Calu3 (cell line): ENCODE measurements at regions not wholly inside any gene's neighbourhood (a gene's known extent, or its start where the extent isn't known, plus 50 kb on each side); places are given as distances from the start of the nearest gene placed in this dataset.

Experiments
- BruUV-seq: library from RNA; stranded (reverse); fragments of 400-500 nt; replicated peaks from 2 replicates; lab custom pipeline; 2021; lab: Mats Ljungman, UMichigan
- CTCF ChIA-PET: fragments of 300-600 bp; sonication (Branson Sonifier 250); formaldehyde crosslinking; loops from one replicate; lab custom pipeline; 2022; ENCODE audit warnings: antibody characterized with exemption; lab: Charles Lee
- DNase-seq: peaks from one replicate; pipeline ENCODE4 v3.0.0; 2022
- H3K27ac Mint-ChIP-seq: one replicate; pipeline ENCODE4 v1.8.0; 2022; ENCODE audit warnings: mixed read lengths; ENCODE audit not compliant: unreplicated experiment
- H3K27me3 Mint-ChIP-seq: one replicate; pipeline ENCODE4 v1.8.0; 2022; ENCODE audit warnings: mixed read lengths; ENCODE audit not compliant: unreplicated experiment
- H3K36me3 Mint-ChIP-seq: one replicate; pipeline ENCODE4 v1.8.0; 2022; ENCODE audit warnings: mild to moderate bottlenecking, moderate library complexity, mixed read lengths; ENCODE audit not compliant: insufficient read depth, unreplicated experiment
- H3K4me1 Mint-ChIP-seq: one replicate; pipeline ENCODE4 v1.8.0; 2022; ENCODE audit warnings: mild to moderate bottlenecking, low read depth, mixed read lengths; ENCODE audit not compliant: unreplicated experiment
- H3K4me3 Mint-ChIP-seq: one replicate; pipeline ENCODE4 v1.8.0; 2022; ENCODE audit warnings: mild to moderate bottlenecking, low read depth, moderate library complexity, mixed read lengths; ENCODE audit not compliant: unreplicated experiment
- H3K9me3 Mint-ChIP-seq: one replicate; pipeline ENCODE4 v1.8.0; 2022; ENCODE audit warnings: low read depth, mixed read lengths; ENCODE audit not compliant: unreplicated experiment
- CTCF ChIP-seq: fragments of 200-600 bp; IDR thresholded peaks from one replicate; pipeline ENCODE4 v1.8.0; 2022; ENCODE audit warnings: antibody characterized with exemption; ENCODE audit not compliant: unreplicated experiment
- intact Hi-C: fragments of 100-400 bp; cut with micrococcal nuclease; formaldehyde crosslinking; loops from one replicate; pipeline ENCODE4 v1.10.0; 2022; ENCODE audit not compliant: unreplicated experiment

DNA sequence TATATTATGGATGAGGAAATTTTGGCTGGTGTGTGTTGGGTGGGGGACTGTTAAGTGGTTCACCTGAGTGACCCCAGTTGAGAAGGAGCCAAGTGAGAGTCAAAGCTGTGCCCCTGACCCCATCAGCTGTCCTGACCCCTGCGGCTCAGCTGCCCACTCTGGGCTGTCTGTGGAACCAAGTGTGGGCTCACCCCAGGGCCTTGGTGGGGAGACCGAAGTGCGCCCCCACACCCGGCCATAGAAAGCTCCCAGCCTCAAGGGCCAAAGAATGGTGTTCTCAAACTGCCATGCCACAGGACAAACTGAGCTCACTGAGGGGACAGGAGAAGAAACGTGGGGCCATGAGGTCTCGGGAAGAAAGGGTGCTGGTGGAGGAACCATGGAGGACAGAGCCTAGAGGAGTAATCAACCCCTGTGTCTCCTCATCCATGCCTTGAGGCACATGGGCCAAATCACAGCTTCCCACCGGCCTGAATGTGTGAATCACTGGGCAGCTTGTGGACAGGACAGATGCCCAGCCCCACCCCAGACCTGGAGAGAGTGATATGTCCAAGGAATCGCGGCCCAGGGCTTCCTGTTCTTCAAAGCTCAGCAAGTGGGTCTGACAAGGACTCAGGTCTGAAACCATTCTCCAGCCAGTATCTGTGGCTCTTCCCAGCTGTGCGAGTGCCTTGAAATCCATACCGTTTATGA, 86.2 kb upstream of the CACUL1 start:
- DNase-seq = no peak
- Mint-ChIP-seq H3K4me1 (peaks cover 22% of the 10 kb centered on the region), H3K36me3 (no peaks in the 10 kb centered on the region), H3K27me3 (no peaks in the 10 kb centered on the region), H3K9me3 (peaks cover 4% of the 10 kb centered on the region), H3K4me3 (no peak overlapping the region), H3K27ac (no peak overlapping the region)
- CTCF ChIA-PET = no interaction called here
- no TSS peak for BruUV-seq
- TF ChIP-seq CTCF = no peak
- intact Hi-C loops = no loop called here

DNA sequence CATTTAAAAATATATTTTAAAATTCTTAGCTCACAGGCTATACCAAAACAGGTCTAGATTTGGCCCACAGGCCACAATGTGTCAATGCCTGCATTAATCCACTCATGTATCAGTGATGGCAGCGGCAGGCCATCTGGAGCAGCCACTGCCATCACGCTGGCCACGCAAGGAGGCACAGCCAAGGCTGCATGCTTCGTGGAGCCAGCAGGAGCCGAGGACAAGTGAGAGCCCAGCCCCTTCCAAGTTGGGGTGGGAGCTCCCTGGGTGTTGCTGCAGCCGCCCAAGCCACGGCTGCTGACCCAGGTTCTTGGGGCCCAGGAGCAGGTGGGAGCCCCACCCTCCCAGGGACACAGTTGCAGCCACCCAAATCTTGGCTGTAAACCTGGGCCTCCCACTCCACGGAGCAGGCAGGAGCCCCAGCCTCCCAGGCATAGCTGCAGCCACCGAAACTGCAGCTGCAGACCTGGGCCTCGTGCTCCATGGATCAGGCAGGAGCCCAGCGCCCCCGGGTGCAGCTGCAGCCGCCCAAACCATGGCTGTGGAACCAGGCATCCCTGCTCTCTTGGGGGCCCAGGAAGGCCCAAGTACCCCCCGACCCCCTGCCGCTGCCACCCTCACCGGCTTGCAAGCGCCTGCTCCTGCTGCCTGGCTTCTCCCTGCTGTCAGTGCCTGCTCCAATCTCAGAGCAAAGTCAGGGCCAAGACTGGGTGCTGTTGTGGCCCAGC, 87.3 kb upstream of the CACUL1 start:
- DNase-seq = no peak
- no TSS peak for BruUV-seq
- H3K27ac Mint-ChIP-seq = no peak overlapping the region
- intact Hi-C loops = no loop called here
- no peak for TF ChIP-seq CTCF
- H3K4me3 Mint-ChIP-seq = no peak overlapping the region
- H3K36me3 Mint-ChIP-seq = no peaks in the 10 kb centered on the region
- H3K27me3 Mint-ChIP-seq = no peaks in the 10 kb centered on the region
- CTCF ChIA-PET = no interaction called here
- H3K4me1 Mint-ChIP-seq = peaks cover 22% of the 10 kb centered on the region
- H3K9me3 Mint-ChIP-seq = peaks cover 4% of the 10 kb centered on the region

- Mint-ChIP-seq H3K36me3 (no peaks in the 10 kb centered on the region), H3K9me3 (peaks cover 4% of the 10 kb centered on the region), H3K27me3 (no peaks in the 10 kb centered on the region), H3K27ac (no peak overlapping the region), H3K4me3 (no peak overlapping the region), H3K4me1 (peaks cover 22% of the 10 kb centered on the region)
- no TSS peak for BruUV-seq
- CTCF ChIA-PET = no interaction called here
- intact Hi-C loops = no loop called here
- no peak for TF ChIP-seq CTCF
- DNase-seq = no peak
Observed at GRCh38 chr10:118842843-118843624, 88.3 kb upstream of the CACUL1 start.

- BruUV-seq = no TSS peak
- no peak overlapping the region for H3K27ac Mint-ChIP-seq
Observed at GRCh38 chr10:118843647-118844265, 89.0 kb upstream of the CACUL1 start.

More at GRCh38 chr10:118843647-118844265, 89.0 kb upstream of the CACUL1 start:
- intact Hi-C loops = no loop called here
- Mint-ChIP-seq H3K9me3 (peaks cover 4% of the 10 kb centered on the region), H3K4me3 (no peak overlapping the region), H3K27me3 (no peaks in the 10 kb centered on the region), H3K4me1 (peaks cover 22% of the 10 kb centered on the region), H3K36me3 (no peaks in the 10 kb centered on the region)
- no peak for DNase-seq
- TF ChIP-seq CTCF = no peak
- CTCF ChIA-PET = no interaction called here
